Neural cell (in vitro differentiated cells): ENCODE measurements at regions not wholly inside any gene's neighbourhood (a gene's known extent, or its start where the extent isn't known, plus 50 kb on each side); places are given as distances from the start of the nearest gene placed in this dataset.

ENCODE experiments used
- MXI1 ChIP-seq: fragments of 450-650 bp; conservative IDR thresholded peaks from 2 replicates; pipeline ENCODE4 v1.6.1; 2014; ENCODE audit warnings: antibody characterized with exemption, mild to moderate bottlenecking; ENCODE audit not compliant: poor library complexity, severe bottlenecking
- POLR2AphosphoS5 ChIP-seq: IDR thresholded peaks from 2 replicates; pipeline ENCODE4 v1.6.1; 2012

DNA sequence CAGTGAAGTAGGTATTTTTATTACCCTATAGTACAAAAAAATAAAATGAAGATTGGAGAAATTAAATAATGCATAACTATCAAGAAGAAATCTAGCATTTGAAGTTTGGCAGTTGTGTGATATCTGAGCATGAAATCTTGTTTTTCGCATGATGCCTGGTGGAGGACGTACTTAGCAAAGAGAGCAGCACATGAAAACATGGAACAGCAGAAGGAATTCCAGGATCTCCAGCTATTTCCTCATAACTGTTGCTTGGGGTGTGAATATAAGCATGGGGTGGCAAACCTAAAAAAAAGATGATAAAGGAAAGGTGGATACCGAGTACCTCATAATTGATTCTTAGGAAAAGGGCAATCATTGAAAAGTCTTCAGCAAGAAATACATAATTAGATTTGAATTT, 174.3 kb upstream of the FAM3C start:
- TF ChIP-seq POLR2AphosphoS5 (no peak), MXI1 (no peak)
